ENCODE measurements at regions not wholly inside any gene's neighbourhood (a gene's known extent, or its start where the extent isn't known, plus 50 kb on each side); places are given as distances from the start of the nearest gene placed in this dataset.
A peak's percentile ranks its signal among the peaks of the same experiment; 100 is the strongest.

DNA sequence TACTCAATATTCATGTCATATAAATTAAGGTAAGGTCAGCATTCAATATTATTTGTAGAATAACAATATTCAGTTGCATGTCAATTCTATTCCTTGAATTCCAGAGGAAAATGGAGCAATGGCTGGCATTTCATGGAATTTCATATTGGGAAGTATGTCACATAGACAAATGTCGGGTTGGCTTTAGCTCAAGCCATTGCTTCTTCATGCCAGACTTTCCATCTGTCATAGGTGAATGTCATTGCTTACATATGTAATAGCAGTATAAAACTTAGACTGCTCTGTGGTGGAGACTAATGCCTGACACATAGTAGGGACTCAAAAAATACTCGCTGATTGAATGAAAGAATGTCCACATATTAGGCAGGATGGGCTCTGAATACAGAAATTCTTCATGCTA is 509.6 kb upstream of the CHORDC1 start:
- Histone ChIP-seq H3K4me2 (ENCODE audit: low read length) (no peak overlapping the region), H3K36me3 (replicated peaks; ENCODE audit: low read depth, low read length) (no peaks in the 10 kb centered on the region), H3K79me2 (ENCODE audit: low read length) (no peaks in the 10 kb centered on the region), H3K9me3 (ENCODE audit: insufficient read depth, low read length) (no peaks in the 10 kb centered on the region), H3K9ac (ENCODE audit: low read length) (no peak overlapping the region), H3K4me3 (ENCODE audit: low read length) (no peak overlapping the region), H3K27me3 (ENCODE audit: low read depth, low read length) (no peaks in the 10 kb centered on the region), H2AFZ (ENCODE audit: low read depth, low read length) (no peak overlapping the region), H3K4me1 (ENCODE audit: low read length) (no peaks in the 10 kb centered on the region; the same call in 1 of the 2 replicates), H4K20me1 (ENCODE audit: insufficient read depth, low read length) (no peaks in the 10 kb centered on the region), H3K27ac (ENCODE audit: low read length) (no peak overlapping the region)
- no peak for TF ChIP-seq EZH2phosphoT487 (IDR thresholded peaks at IDR 0.05; ENCODE audit: low read depth)
- TF ChIP-seq, protein P1, sequence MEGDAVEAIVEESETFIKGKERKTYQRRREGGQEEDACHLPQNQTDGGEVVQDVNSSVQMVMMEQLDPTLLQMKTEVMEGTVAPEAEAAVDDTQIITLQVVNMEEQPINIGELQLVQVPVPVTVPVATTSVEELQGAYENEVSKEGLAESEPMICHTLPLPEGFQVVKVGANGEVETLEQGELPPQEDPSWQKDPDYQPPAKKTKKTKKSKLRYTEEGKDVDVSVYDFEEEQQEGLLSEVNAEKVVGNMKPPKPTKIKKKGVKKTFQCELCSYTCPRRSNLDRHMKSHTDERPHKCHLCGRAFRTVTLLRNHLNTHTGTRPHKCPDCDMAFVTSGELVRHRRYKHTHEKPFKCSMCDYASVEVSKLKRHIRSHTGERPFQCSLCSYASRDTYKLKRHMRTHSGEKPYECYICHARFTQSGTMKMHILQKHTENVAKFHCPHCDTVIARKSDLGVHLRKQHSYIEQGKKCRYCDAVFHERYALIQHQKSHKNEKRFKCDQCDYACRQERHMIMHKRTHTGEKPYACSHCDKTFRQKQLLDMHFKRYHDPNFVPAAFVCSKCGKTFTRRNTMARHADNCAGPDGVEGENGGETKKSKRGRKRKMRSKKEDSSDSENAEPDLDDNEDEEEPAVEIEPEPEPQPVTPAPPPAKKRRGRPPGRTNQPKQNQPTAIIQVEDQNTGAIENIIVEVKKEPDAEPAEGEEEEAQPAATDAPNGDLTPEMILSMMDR (IDR thresholded peaks at IDR 0.05; ENCODE audit: low read depth, low read length), result no peak

DNA sequence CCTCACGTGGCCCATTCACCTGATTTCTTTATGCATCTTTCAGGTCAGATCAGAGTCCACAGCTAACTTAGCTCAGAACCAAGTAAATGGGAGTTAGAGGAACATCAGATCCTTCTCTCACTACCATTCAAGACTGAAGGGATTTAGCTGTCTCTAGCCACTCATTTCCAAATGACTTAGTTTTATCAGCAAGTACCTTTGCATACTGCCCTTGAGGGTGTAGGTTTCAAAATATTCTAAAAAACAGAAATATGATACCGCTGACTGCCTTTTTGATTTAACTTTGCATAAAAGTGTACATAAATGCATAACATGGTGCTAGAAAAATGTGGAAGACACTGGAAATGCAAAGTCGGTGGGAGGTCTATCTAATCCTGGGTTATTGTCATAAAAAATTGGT is 500.6 kb upstream of the CHORDC1 start:
- Histone ChIP-seq H3K4me3 (ENCODE audit: low read length) (no peak overlapping the region), H3K9ac (ENCODE audit: low read length) (no peak overlapping the region), H3K4me1 (ENCODE audit: low read length) (peaks cover 23% of the 10 kb centered on the region), H4K20me1 (ENCODE audit: insufficient read depth, low read length) (no peaks in the 10 kb centered on the region), H3K27ac (ENCODE audit: low read length) (peak overlapping the region; percentile 65; the same call in 1 of the 2 replicates), H3K79me2 (ENCODE audit: low read length) (no peaks in the 10 kb centered on the region), H3K27me3 (ENCODE audit: low read depth, low read length) (no peaks in the 10 kb centered on the region), H3K9me3 (ENCODE audit: insufficient read depth, low read length) (peaks cover 6% of the 10 kb centered on the region), H3K36me3 (replicated peaks; ENCODE audit: low read depth, low read length) (peaks cover 12% of the 10 kb centered on the region), H2AFZ (ENCODE audit: low read depth, low read length) (no peak overlapping the region), H3K4me2 (ENCODE audit: low read length) (no peak overlapping the region)
- TF ChIP-seq, protein P1 (IDR thresholded peaks at IDR 0.05; ENCODE audit: low read depth, low read length), result no peak
- TF ChIP-seq EZH2phosphoT487 (IDR thresholded peaks at IDR 0.05; ENCODE audit: low read depth), result no peak

DNA sequence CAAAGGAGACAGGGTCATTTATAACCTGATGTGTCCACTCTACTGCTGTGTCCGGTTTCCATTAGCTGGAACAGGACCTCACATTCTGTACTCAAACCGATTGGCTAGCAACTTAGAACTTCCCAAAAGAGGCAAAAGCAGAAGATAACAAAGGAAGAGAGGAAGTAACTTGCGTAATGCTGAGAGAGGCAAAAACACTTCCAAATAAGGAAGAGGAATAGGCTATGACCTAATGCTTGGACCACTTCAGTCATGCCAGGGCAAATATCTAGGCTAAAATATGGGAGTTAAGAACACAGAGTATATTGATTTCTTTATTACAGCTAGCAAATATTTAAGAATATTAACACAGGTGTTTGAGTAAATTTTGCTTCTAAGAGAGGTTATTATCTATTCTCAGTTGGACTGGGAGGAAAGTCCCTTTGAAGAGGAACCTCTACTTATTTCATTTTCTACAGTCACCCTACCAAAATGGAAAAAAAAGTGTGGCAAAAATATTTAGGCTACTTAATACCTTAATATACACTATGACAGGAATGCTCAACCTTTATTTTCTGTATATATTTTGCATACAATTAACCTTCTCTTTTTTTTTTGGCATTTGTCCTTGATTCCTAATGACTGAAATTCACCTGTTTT is 499.8 kb upstream of the CHORDC1 start:
- no peaks in the 10 kb centered on the region for H3K79me2 ChIP-seq (ENCODE audit: low read length)
- no peak for TF ChIP-seq EZH2phosphoT487 (IDR thresholded peaks at IDR 0.05; ENCODE audit: low read depth)
- TF ChIP-seq, protein P1 (IDR thresholded peaks at IDR 0.05; ENCODE audit: low read depth, low read length), result no peak
- no peaks in the 10 kb centered on the region for H4K20me1 ChIP-seq (ENCODE audit: insufficient read depth, low read length)
- H3K9ac ChIP-seq (ENCODE audit: low read length), result no peak overlapping the region
- H3K4me3 ChIP-seq (ENCODE audit: low read length), result no peak overlapping the region
- peaks cover 12% of the 10 kb centered on the region for H3K36me3 ChIP-seq (replicated peaks; ENCODE audit: low read depth, low read length)
- H3K27me3 ChIP-seq (ENCODE audit: low read depth, low read length), result no peaks in the 10 kb centered on the region
- H3K4me2 ChIP-seq (ENCODE audit: low read length), result peak overlapping the region; percentile 23
- peaks cover 6% of the 10 kb centered on the region for H3K9me3 ChIP-seq (ENCODE audit: insufficient read depth, low read length)
- H3K27ac ChIP-seq (ENCODE audit: low read length), result peak overlapping the region; percentile 65
- H2AFZ ChIP-seq (ENCODE audit: low read depth, low read length), result no peak overlapping the region; the same call in 1 of the 2 replicates
- H3K4me1 ChIP-seq (ENCODE audit: low read length), result peaks cover 23% of the 10 kb centered on the region

DNA sequence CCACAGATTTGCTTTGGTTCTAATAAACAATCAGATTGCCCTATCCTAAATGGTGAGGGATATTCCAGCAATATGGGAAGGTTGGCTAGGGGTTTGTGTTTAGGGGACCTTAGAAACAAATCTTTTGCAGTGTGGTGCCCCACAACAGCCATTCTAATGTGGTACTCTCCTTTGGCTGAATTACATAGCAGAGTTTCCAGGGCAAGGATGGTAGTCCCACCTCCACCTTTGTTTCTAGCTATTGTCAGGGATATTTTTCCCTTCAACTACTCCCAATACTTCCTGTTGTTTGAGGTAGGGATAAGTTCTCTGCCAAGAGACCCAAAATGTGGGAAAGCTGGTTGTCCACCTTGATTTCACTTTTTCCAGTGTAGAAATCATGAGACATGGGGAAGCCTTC is 494.7 kb upstream of the CHORDC1 start:
- Histone ChIP-seq H2AFZ (ENCODE audit: low read depth, low read length) (no peak overlapping the region), H3K9ac (ENCODE audit: low read length) (no peak overlapping the region), H3K79me2 (ENCODE audit: low read length) (no peaks in the 10 kb centered on the region), H3K27ac (ENCODE audit: low read length) (no peak overlapping the region), H3K4me2 (ENCODE audit: low read length) (no peak overlapping the region), H3K36me3 (replicated peaks; ENCODE audit: low read depth, low read length) (peaks cover 8% of the 10 kb centered on the region), H3K4me1 (ENCODE audit: low read length) (peaks cover 3% of the 10 kb centered on the region), H3K9me3 (ENCODE audit: insufficient read depth, low read length) (peaks cover 6% of the 10 kb centered on the region), H3K27me3 (ENCODE audit: low read depth, low read length) (no peaks in the 10 kb centered on the region), H3K4me3 (ENCODE audit: low read length) (no peak overlapping the region), H4K20me1 (ENCODE audit: insufficient read depth, low read length) (no peaks in the 10 kb centered on the region)
- TF ChIP-seq, protein P1 (IDR thresholded peaks at IDR 0.05; ENCODE audit: low read depth, low read length), result no peak
- TF ChIP-seq EZH2phosphoT487 (IDR thresholded peaks at IDR 0.05; ENCODE audit: low read depth), result no peak
